ENCODE measurements at regions not wholly inside any gene's neighbourhood (a gene's known extent, or its start where the extent isn't known, plus 50 kb on each side); places are given as distances from the start of the nearest gene placed in this dataset.

DNA sequence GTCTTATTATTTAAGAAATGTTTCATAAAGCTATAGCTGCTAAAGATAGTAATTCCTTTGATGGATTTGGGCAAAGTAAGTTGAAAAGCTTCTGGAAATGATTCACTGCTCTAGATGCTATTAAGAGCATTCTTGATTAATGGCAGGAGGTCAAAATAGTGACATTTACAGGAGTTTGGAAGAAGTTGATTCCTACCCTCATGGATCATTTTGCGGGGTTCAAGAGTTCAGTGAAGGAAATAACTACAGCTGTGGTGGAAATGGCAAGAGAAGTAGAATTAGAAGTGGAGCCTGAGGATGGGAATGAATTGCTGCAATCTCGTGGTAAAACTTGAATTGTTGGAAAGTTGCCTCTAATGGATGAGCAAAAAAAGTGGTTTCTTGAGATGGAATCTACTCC is 316.1 kb downstream of the UTRN start:
- TF ChIP-seq, protein P1, sequence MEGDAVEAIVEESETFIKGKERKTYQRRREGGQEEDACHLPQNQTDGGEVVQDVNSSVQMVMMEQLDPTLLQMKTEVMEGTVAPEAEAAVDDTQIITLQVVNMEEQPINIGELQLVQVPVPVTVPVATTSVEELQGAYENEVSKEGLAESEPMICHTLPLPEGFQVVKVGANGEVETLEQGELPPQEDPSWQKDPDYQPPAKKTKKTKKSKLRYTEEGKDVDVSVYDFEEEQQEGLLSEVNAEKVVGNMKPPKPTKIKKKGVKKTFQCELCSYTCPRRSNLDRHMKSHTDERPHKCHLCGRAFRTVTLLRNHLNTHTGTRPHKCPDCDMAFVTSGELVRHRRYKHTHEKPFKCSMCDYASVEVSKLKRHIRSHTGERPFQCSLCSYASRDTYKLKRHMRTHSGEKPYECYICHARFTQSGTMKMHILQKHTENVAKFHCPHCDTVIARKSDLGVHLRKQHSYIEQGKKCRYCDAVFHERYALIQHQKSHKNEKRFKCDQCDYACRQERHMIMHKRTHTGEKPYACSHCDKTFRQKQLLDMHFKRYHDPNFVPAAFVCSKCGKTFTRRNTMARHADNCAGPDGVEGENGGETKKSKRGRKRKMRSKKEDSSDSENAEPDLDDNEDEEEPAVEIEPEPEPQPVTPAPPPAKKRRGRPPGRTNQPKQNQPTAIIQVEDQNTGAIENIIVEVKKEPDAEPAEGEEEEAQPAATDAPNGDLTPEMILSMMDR (conservative IDR thresholded peaks at IDR 0.05; ENCODE audit: low read depth, low read length): no peak
- TF ChIP-seq EZH2 (IDR thresholded peaks at IDR 0.05; ENCODE audit: low read length, unreplicated experiment): no peak
- TF ChIP-seq EZH2phosphoT487 (IDR thresholded peaks at IDR 0.05; ENCODE audit: borderline replicate concordance, low read length): no peak

Measured in PC-3 (cell line).